GM12892 (cell line): ENCODE measurements at regions not wholly inside any gene's neighbourhood (a gene's known extent, or its start where the extent isn't known, plus 50 kb on each side); places are given as distances from the start of the nearest gene placed in this dataset.

Source experiments
- POLR2A ChIP-seq: IDR thresholded peaks from 2 replicates; pipeline ENCODE4 v1.6.1; 2011; ENCODE audit warnings: low read depth, low read length, control low read depth
- TAF1 ChIP-seq: IDR thresholded peaks from 2 replicates; pipeline ENCODE4 v1.6.1; 2011; ENCODE audit warnings: low read depth, mild to moderate bottlenecking, control low read depth, low read length, borderline replicate concordance

DNA sequence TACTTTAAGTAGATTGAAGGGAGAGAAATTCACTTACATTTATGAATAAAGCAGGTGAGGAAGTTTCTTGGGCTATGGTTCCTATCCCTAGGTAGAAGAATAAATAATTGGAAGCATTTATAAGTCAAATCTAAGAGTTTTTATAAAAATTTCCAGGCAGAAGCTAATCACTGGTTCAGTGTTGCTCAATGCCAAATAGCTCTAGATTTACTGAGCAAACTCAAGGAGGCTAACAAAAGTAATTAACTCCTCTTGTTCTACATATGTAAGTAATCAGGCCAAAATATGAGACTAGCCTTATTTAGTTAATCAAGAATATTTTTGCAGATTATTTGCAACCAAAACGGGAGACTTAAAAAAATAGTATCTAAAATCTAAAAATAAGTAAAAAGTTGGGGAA, 472.3 kb downstream of the PLK2 start:
- TF ChIP-seq POLR2A (no peak), TAF1 (no peak)
